OCI-LY1 (cell line): ENCODE measurements at regions not wholly inside any gene's neighbourhood (a gene's known extent, or its start where the extent isn't known, plus 50 kb on each side); places are given as distances from the start of the nearest gene placed in this dataset.

Experiments used
- H2AFZ ChIP-seq: fragments of 200-600 bp; sonication (generic), shearing (Covaris generic); 2 replicates; pipeline ENCODE4 v1.6.0; 2014; ENCODE audit warnings: antibody characterized with exemption, mild to moderate bottlenecking, low read length
- H3F3A ChIP-seq: fragments of 200-600 bp; sonication (generic), shearing (Covaris generic); 2 replicates; pipeline ENCODE4 v1.6.0; 2014; ENCODE audit warnings: mild to moderate bottlenecking, antibody characterized with exemption, low read length, moderate library complexity; ENCODE audit not compliant: insufficient read depth
- H3K27ac ChIP-seq: fragments of 200-600 bp; sonication (generic); 2 replicates; pipeline ENCODE4 v1.5.1; 2014; ENCODE audit warnings: low read length, mixed run types, mild to moderate bottlenecking, low read depth; ENCODE audit not compliant: poor library complexity, severe bottlenecking
- H3K27me3 ChIP-seq: fragments of 200-600 bp; sonication (generic); 2 replicates; pipeline ENCODE4 v1.6.0; 2014; ENCODE audit warnings: antibody characterized with exemption, mild to moderate bottlenecking, low read length, moderate library complexity; ENCODE audit not compliant: insufficient read depth
- H3K36me3 ChIP-seq: fragments of 200-600 bp; sonication (generic); 2 replicates; pipeline ENCODE4 v1.6.1; 2014; ENCODE audit warnings: mild to moderate bottlenecking, antibody characterized with exemption, low read length, moderate library complexity, mixed read lengths; ENCODE audit not compliant: insufficient read depth
- H3K4me1 ChIP-seq: fragments of 200-600 bp; sonication (generic); 2 replicates; pipeline ENCODE4 v1.5.1; 2014; ENCODE audit warnings: mild to moderate bottlenecking, low read length, moderate library complexity; ENCODE audit not compliant: insufficient read depth, severe bottlenecking
- H3K4me2 ChIP-seq: fragments of 200-600 bp; sonication (generic), shearing (Covaris generic); 2 replicates; pipeline ENCODE4 v1.6.1; 2014; ENCODE audit warnings: low read length
- H3K4me3 ChIP-seq: fragments of 200-600 bp; sonication (generic); 2 replicates; pipeline ENCODE4 v1.5.1; 2014; ENCODE audit warnings: low read length, low read depth, mild to moderate bottlenecking, mixed read lengths; ENCODE audit not compliant: poor library complexity, severe bottlenecking
- H3K79me2 ChIP-seq: fragments of 200-600 bp; shearing (Covaris generic); 2 replicates; pipeline ENCODE4 v1.6.1; 2016; ENCODE audit warnings: mixed run types, low read length, mixed read lengths; ENCODE audit not compliant: insufficient read depth
- H3K9ac ChIP-seq: fragments of 200-600 bp; sonication (generic), shearing (Covaris generic); 2 replicates; pipeline ENCODE4 v1.6.1; 2014; ENCODE audit warnings: mild to moderate bottlenecking, low read length, mixed read lengths
- H3K9me2 ChIP-seq: fragments of 200-600 bp; sonication (generic), shearing (Covaris generic); 2 replicates; pipeline ENCODE4 v1.6.1; 2014; ENCODE audit warnings: low read depth, mild to moderate bottlenecking, low read length, mixed read lengths
- H3K9me3 ChIP-seq: fragments of 200-600 bp; shearing (Covaris generic); 2 replicates; pipeline ENCODE4 v1.6.1; 2014; ENCODE audit warnings: low read length, mixed read lengths
- H4K20me1 ChIP-seq: fragments of 200-600 bp; sonication (generic), shearing (Covaris generic); 2 replicates; pipeline ENCODE4 v1.6.0; 2016; ENCODE audit warnings: mild to moderate bottlenecking, low read length; ENCODE audit not compliant: insufficient read depth
- EZH2 ChIP-seq: fragments of 200-600 bp; sonication (generic), shearing (Covaris generic); IDR thresholded peaks from 2 replicates; pipeline ENCODE4 v1.8.0; 2017; ENCODE audit warnings: borderline replicate concordance, mixed run types, mild to moderate bottlenecking, antibody characterized with exemption, low read length, moderate library complexity, mixed read lengths
- TF ChIP-seq, protein P1 (sequence below): fragments of 200-600 bp; sonication (generic), shearing (Covaris generic); IDR thresholded peaks from 2 replicates; pipeline ENCODE4 v1.5.1; 2017; ENCODE audit warnings: mild to moderate bottlenecking, antibody characterized with exemption, low read length, moderate library complexity, mixed read lengths

DNA sequence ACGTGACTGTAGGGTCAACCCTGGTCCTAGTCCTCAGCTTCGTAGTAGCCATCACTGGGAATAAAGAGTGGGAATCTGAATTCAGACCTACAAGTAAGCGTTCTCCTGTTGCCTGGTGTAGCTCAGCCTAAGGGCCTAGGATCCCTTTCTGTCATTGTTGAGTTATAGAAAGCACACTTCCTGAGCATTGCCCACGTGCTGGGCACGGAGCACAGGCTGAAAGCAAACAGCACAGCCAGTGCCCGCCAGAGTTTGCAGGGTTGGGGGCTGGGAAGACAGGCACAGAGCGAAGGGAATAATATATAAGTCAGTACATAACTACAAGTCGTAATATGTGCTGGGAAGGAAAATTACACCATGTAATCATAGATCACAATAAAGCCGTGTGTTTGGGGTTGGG is 166.3 kb downstream of the TBXT start:
- no peak overlapping the region for H2AFZ ChIP-seq

DNA sequence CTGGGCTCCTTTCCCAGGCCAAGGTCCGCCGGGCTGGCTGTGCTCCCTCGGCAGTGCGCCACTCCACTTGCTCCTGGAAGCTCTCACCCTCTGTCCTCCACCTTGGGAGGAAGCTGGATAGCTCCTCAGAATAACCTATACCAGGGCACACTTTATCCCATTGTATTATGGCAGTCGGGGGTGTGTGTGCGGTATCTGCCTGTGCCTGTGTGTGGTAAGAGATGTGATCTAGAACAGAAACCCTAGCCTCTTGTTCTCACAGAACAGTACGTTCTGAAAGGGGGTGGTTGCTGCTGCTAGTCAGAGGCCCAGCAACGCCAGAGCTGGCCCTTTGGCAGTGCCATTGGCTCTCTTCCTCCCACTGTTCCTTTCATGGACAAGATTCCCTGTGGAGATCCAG is 168.4 kb downstream of the TBXT start:
- H3K27me3 ChIP-seq, result 0 out of 2 replicates have a peak, but pooled peaks cover 4% of the 10 kb centered on the region
- TF ChIP-seq, protein P1, sequence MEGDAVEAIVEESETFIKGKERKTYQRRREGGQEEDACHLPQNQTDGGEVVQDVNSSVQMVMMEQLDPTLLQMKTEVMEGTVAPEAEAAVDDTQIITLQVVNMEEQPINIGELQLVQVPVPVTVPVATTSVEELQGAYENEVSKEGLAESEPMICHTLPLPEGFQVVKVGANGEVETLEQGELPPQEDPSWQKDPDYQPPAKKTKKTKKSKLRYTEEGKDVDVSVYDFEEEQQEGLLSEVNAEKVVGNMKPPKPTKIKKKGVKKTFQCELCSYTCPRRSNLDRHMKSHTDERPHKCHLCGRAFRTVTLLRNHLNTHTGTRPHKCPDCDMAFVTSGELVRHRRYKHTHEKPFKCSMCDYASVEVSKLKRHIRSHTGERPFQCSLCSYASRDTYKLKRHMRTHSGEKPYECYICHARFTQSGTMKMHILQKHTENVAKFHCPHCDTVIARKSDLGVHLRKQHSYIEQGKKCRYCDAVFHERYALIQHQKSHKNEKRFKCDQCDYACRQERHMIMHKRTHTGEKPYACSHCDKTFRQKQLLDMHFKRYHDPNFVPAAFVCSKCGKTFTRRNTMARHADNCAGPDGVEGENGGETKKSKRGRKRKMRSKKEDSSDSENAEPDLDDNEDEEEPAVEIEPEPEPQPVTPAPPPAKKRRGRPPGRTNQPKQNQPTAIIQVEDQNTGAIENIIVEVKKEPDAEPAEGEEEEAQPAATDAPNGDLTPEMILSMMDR, result no peak
- no peak for TF ChIP-seq EZH2
- no peaks in the 10 kb centered on the region for H3K9me2 ChIP-seq
- no peaks in the 10 kb centered on the region for H3F3A ChIP-seq
- no peaks in the 10 kb centered on the region for H4K20me1 ChIP-seq
- no peaks in the 10 kb centered on the region for H3K36me3 ChIP-seq
- no peaks in the 10 kb centered on the region for H3K9me3 ChIP-seq
- no peak overlapping the region for H2AFZ ChIP-seq
- no peak overlapping the region for H3K4me3 ChIP-seq
- no peak overlapping the region for H3K27ac ChIP-seq
- no peak overlapping the region for H3K4me2 ChIP-seq
- no peaks in the 10 kb centered on the region for H3K4me1 ChIP-seq
- H3K79me2 ChIP-seq, result no peaks in the 10 kb centered on the region
- H3K9ac ChIP-seq, result no peak overlapping the region

More for the DNA sequence above, 166.3 kb downstream of the TBXT start:
- H3K4me3 ChIP-seq, result no peak overlapping the region
- H3K9ac ChIP-seq, result no peak overlapping the region
- H3K9me3 ChIP-seq, result no peaks in the 10 kb centered on the region
- H3K4me2 ChIP-seq, result no peak overlapping the region
- no peak for TF ChIP-seq EZH2
- TF ChIP-seq, protein P1, result no peak
- H3K4me1 ChIP-seq, result no peaks in the 10 kb centered on the region
- no peaks in the 10 kb centered on the region for H3K36me3 ChIP-seq
- H3F3A ChIP-seq, result no peaks in the 10 kb centered on the region
- H3K9me2 ChIP-seq, result no peaks in the 10 kb centered on the region
- no peaks in the 10 kb centered on the region for H4K20me1 ChIP-seq
- no peaks in the 10 kb centered on the region for H3K79me2 ChIP-seq
- H3K27me3 ChIP-seq, result 0 out of 2 replicates have a peak, but pooled peaks cover 4% of the 10 kb centered on the region
- no peak overlapping the region for H3K27ac ChIP-seq

DNA sequence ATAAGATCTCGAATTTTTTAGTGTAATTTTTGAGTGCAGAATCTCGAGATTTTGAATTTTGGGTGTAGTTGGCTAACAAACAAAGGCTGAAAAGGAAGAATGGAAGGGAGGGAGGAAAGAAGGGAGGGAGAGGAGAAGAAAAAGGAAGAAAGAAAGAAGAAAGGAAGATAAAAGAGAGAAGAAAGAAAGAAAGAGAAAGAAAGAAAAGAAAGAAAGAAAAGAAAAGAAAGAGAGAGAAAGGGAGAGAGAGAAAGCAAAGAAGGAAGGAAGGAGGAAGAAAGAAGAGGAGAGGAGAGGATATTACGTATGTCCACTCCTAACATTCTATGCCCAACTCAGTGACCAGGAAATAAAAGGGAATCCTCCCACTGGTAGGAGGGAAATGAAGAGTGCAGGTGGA is 169.6 kb downstream of the TBXT start:
- Histone ChIP-seq H3K9me2 (no peaks in the 10 kb centered on the region), H3K4me2 (no peak overlapping the region), H3K4me1 (no peaks in the 10 kb centered on the region), H3K4me3 (no peak overlapping the region), H3K9ac (no peak overlapping the region), H3K27me3 (0 out of 2 replicates have a peak, but pooled peaks cover 4% of the 10 kb centered on the region), H4K20me1 (no peaks in the 10 kb centered on the region), H3K36me3 (no peaks in the 10 kb centered on the region), H2AFZ (no peak overlapping the region), H3K27ac (no peak overlapping the region), H3F3A (no peaks in the 10 kb centered on the region), H3K9me3 (no peaks in the 10 kb centered on the region), H3K79me2 (no peaks in the 10 kb centered on the region)
- TF ChIP-seq, protein P1, result no peak
- no peak for TF ChIP-seq EZH2
